ENCODE measurements at regions not wholly inside any gene's neighbourhood (a gene's known extent, or its start where the extent isn't known, plus 50 kb on each side); places are given as distances from the start of the nearest gene placed in this dataset.

DNA sequence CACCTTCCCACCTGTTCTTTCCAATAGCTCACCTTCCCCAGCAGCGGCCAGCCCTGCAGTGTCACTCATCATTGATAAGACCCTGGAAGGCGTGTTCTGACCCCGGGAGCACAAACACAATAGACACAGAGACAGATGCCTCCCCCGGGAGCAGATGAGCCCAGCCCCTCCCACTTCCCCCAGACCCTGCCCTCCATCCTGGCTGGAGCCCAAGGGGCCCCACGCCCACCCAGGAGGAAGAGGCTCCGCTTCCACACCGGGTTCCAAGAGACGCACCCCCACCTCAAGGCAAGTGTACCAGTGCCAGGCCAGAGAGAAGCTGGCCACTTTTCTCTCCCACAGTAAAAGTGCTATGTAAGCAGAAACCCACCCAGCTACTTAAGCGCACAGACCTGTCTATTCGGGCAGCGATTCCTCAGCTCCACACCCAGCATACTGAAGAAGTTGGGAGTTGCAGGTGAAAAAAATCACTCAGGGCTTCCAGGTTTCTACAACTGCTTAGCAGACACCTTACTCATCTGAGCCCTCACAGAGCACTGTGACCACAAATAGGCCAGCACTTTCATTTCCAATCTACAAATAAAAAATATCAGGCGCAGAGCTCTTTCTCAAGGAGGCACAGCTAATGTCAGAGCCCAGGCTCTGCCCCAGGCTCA is 93.4 kb upstream of the NXT1 start:
- DNase-seq (ENCODE audit: insufficient read length, low spot score) (no peak), FAIRE-seq (no peak)
- TF ChIP-seq SPI1 (IDR thresholded peaks at IDR 0.05; ENCODE audit: low read depth, low read length) (no peak), POLR2A (IDR thresholded peaks at IDR 0.05; ENCODE audit: low read depth, low read length) (no peak), PAX5 (IDR thresholded peaks at IDR 0.05; ENCODE audit: insufficient read depth, low read length, severe bottlenecking) (no peak), POLR2AphosphoS5 (IDR thresholded peaks at IDR 0.05; ENCODE audit: low read depth, low read length) (no peak), POU2F2 (IDR thresholded peaks at IDR 0.05; ENCODE audit: low read depth, low read length) (no peak), TAF1 (IDR thresholded peaks at IDR 0.05; ENCODE audit: low read depth, low read length) (no peak)

- DNase-seq (ENCODE audit: insufficient read length, low spot score), result no peak
- TF ChIP-seq POLR2A (IDR thresholded peaks at IDR 0.05; ENCODE audit: low read depth, low read length) (no peak), POU2F2 (IDR thresholded peaks at IDR 0.05; ENCODE audit: low read depth, low read length) (no peak), POLR2AphosphoS5 (IDR thresholded peaks at IDR 0.05; ENCODE audit: low read depth, low read length) (no peak), TAF1 (IDR thresholded peaks at IDR 0.05; ENCODE audit: low read depth, low read length) (no peak)
- FAIRE-seq, result no peak
Measured at GRCh38 chr20:23255716-23256385, 94.7 kb upstream of the NXT1 start.

DNA sequence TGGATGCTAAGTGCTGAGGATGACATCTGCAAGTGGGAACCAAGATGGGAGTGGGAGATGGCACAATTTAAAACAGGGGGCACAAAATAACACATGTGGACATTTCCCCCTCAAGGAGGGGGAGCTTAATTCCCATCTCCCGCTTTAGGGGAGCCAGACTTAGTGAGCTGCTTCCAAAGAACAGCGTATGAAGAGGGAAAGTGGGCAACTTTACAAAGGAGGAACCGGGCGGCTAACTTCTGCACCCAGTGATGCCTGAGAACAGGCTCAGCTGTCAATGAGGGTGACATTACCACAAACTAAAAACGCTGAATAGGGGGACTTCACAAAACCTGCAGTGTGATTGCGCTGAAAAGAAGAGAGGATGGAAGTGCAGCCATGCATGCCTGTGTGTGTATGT is 95.5 kb upstream of the NXT1 start:
- no peak for FAIRE-seq
- TF ChIP-seq POU2F2 (IDR thresholded peaks at IDR 0.05; ENCODE audit: low read depth, low read length) (no peak), PAX5 (IDR thresholded peaks at IDR 0.05; ENCODE audit: insufficient read depth, low read length, severe bottlenecking) (no peak), POLR2A (IDR thresholded peaks at IDR 0.05; ENCODE audit: low read depth, low read length) (no peak), POLR2AphosphoS5 (IDR thresholded peaks at IDR 0.05; ENCODE audit: low read depth, low read length) (no peak), SPI1 (IDR thresholded peaks at IDR 0.05; ENCODE audit: low read depth, low read length) (no peak)
- DNase-seq (ENCODE audit: insufficient read length, low spot score), result no peak

- DNase-seq (ENCODE audit: insufficient read length, low spot score) (no peak), FAIRE-seq (no peak)
- TF ChIP-seq POLR2A (IDR thresholded peaks at IDR 0.05; ENCODE audit: low read depth, low read length) (no peak), POU2F2 (IDR thresholded peaks at IDR 0.05; ENCODE audit: low read depth, low read length) (no peak), PAX5 (IDR thresholded peaks at IDR 0.05; ENCODE audit: insufficient read depth, low read length, severe bottlenecking) (no peak), TAF1 (IDR thresholded peaks at IDR 0.05; ENCODE audit: low read depth, low read length) (no peak), SPI1 (IDR thresholded peaks at IDR 0.05; ENCODE audit: low read depth, low read length) (no peak), POLR2AphosphoS5 (IDR thresholded peaks at IDR 0.05; ENCODE audit: low read depth, low read length) (no peak)
Measured at GRCh38 chr20:23254505-23254904, 96.1 kb upstream of the NXT1 start.

GRCh38 chr20:23254034-23254433 is 96.6 kb upstream of the NXT1 start:
- DNase-seq (ENCODE audit: insufficient read length, low spot score) (no peak), FAIRE-seq (no peak)
- no peak for TF ChIP-seq POLR2AphosphoS5 (IDR thresholded peaks at IDR 0.05; ENCODE audit: low read depth, low read length)
- no peak for TF ChIP-seq POLR2A (IDR thresholded peaks at IDR 0.05; ENCODE audit: low read depth, low read length)
- no peak for TF ChIP-seq PAX5 (IDR thresholded peaks at IDR 0.05; ENCODE audit: insufficient read depth, low read length, severe bottlenecking)
- TF ChIP-seq POU2F2 (IDR thresholded peaks at IDR 0.05; ENCODE audit: low read depth, low read length), result no peak
- no peak for TF ChIP-seq SPI1 (IDR thresholded peaks at IDR 0.05; ENCODE audit: low read depth, low read length)
- no peak for TF ChIP-seq TAF1 (IDR thresholded peaks at IDR 0.05; ENCODE audit: low read depth, low read length)

- DNase-seq (ENCODE audit: insufficient read length, low spot score) (no peak), FAIRE-seq (no peak)
- TF ChIP-seq PAX5 (IDR thresholded peaks at IDR 0.05; ENCODE audit: insufficient read depth, low read length, severe bottlenecking) (no peak), POLR2AphosphoS5 (IDR thresholded peaks at IDR 0.05; ENCODE audit: low read depth, low read length) (no peak), POU2F2 (IDR thresholded peaks at IDR 0.05; ENCODE audit: low read depth, low read length) (no peak), POLR2A (IDR thresholded peaks at IDR 0.05; ENCODE audit: low read depth, low read length) (no peak), TAF1 (IDR thresholded peaks at IDR 0.05; ENCODE audit: low read depth, low read length) (no peak), SPI1 (IDR thresholded peaks at IDR 0.05; ENCODE audit: low read depth, low read length) (no peak)
Measured at GRCh38 chr20:23253524-23253923, 97.1 kb upstream of the NXT1 start.

DNA sequence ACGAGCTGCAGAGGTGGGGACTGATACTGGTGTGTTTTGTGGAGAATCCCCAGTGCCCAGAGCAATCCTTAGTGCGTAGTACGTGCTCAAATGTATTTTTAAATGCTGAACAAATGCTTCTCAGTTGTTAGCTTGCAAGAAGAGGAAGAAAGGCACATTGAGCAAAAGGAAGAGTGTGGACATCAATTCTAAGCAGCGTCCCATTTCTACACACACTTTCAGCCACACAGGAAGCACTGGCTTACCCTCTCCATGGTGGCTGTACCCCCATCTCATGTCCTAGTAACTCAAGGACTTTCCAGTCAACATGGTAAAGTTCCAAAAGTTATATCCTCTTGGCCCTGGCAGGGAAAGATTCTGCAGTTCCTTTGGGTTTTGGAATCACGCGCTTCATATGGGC is 98.8 kb upstream of the NXT1 start:
- FAIRE-seq, result no peak
- DNase-seq (ENCODE audit: insufficient read length, low spot score), result no peak
- TF ChIP-seq POU2F2 (IDR thresholded peaks at IDR 0.05; ENCODE audit: low read depth, low read length) (no peak), TAF1 (IDR thresholded peaks at IDR 0.05; ENCODE audit: low read depth, low read length) (no peak), SPI1 (IDR thresholded peaks at IDR 0.05; ENCODE audit: low read depth, low read length) (no peak), POLR2AphosphoS5 (IDR thresholded peaks at IDR 0.05; ENCODE audit: low read depth, low read length) (no peak), PAX5 (IDR thresholded peaks at IDR 0.05; ENCODE audit: insufficient read depth, low read length, severe bottlenecking) (no peak), POLR2A (IDR thresholded peaks at IDR 0.05; ENCODE audit: low read depth, low read length) (no peak)

- no peak for FAIRE-seq
- no peak for DNase-seq (ENCODE audit: insufficient read length, low spot score)
- no peak for TF ChIP-seq POLR2A (IDR thresholded peaks at IDR 0.05; ENCODE audit: low read depth, low read length)
- TF ChIP-seq POLR2AphosphoS5 (IDR thresholded peaks at IDR 0.05; ENCODE audit: low read depth, low read length), result no peak
- no peak for TF ChIP-seq SPI1 (IDR thresholded peaks at IDR 0.05; ENCODE audit: low read depth, low read length)
- TF ChIP-seq TAF1 (IDR thresholded peaks at IDR 0.05; ENCODE audit: low read depth, low read length), result no peak
- TF ChIP-seq POU2F2 (IDR thresholded peaks at IDR 0.05; ENCODE audit: low read depth, low read length), result no peak
- no peak for TF ChIP-seq PAX5 (IDR thresholded peaks at IDR 0.05; ENCODE audit: insufficient read depth, low read length, severe bottlenecking)
Measured at GRCh38 chr20:23249541-23249940, 101.0 kb upstream of the NXT1 start.

GRCh38 chr20:23248461-23248882 is 102.1 kb upstream of the NXT1 start:
- no peak for FAIRE-seq
- no peak for DNase-seq (ENCODE audit: insufficient read length, low spot score)
- TF ChIP-seq POLR2AphosphoS5 (IDR thresholded peaks at IDR 0.05; ENCODE audit: low read depth, low read length), result no peak
- no peak for TF ChIP-seq SPI1 (IDR thresholded peaks at IDR 0.05; ENCODE audit: low read depth, low read length)
- TF ChIP-seq POU2F2 (IDR thresholded peaks at IDR 0.05; ENCODE audit: low read depth, low read length), result no peak
- no peak for TF ChIP-seq PAX5 (IDR thresholded peaks at IDR 0.05; ENCODE audit: insufficient read depth, low read length, severe bottlenecking)
- TF ChIP-seq TAF1 (IDR thresholded peaks at IDR 0.05; ENCODE audit: low read depth, low read length), result no peak
- TF ChIP-seq POLR2A (IDR thresholded peaks at IDR 0.05; ENCODE audit: low read depth, low read length), result no peak

All from GM12891 (cell line).